ENCODE measurements at regions not wholly inside any gene's neighbourhood (a gene's known extent, or its start where the extent isn't known, plus 50 kb on each side); places are given as distances from the start of the nearest gene placed in this dataset.

DNA sequence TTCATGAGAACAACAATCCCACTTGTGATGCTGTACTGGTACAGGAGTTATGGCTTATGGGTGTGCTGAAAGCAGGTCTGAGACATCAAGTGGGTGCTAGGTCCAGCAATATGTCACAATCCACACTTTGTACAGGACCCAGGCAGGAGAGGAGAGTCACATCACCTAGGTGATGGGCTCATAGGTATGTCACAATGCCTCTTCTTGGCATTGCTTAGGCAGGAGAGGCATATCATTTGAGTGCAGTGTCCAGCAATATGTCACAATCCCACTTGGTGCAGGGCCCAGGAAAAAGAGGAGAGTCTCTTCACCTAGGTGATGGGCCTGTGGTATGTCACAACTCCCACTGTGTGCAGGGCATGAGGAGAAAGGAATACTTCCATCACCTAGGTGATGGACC lies 2110.0 kb downstream of the TP53TG3F start:
- no peak overlapping the region for H3K9ac ChIP-seq
- H3K36me3 ChIP-seq (ENCODE audit: low read depth) = no peaks in the 10 kb centered on the region
- H3K27me3 ChIP-seq (replicated peaks; ENCODE audit: insufficient read depth) = no peaks in the 10 kb centered on the region
- no peak for DNase-seq
- in situ Hi-C loops (cut with MboI) = no loop called here
- no peak overlapping the region for H3K4me2 ChIP-seq (ENCODE audit: unreplicated experiment)
- no peak overlapping the region for H2AFZ ChIP-seq
- no peaks in the 10 kb centered on the region for H3K9me3 ChIP-seq (ENCODE audit: low read depth)
- H3K9me2 ChIP-seq (ENCODE audit: insufficient read depth) = no peaks in the 10 kb centered on the region
- H3K79me2 ChIP-seq (ENCODE audit: insufficient read depth) = no peaks in the 10 kb centered on the region
- H4K20me1 ChIP-seq (ENCODE audit: insufficient read depth) = no peaks in the 10 kb centered on the region
- H3F3A ChIP-seq (ENCODE audit: insufficient read depth) = no peaks in the 10 kb centered on the region
- no peak for TF ChIP-seq EZH2phosphoT487 (IDR thresholded peaks at IDR 0.05; ENCODE audit: insufficient read depth, low read depth)
- no peak for TF ChIP-seq EZH2 (IDR thresholded peaks at IDR 0.05; ENCODE audit: insufficient read depth, poor library complexity, severe bottlenecking)
- H3K4me1 ChIP-seq (ENCODE audit: insufficient read depth) = no peaks in the 10 kb centered on the region
- H3K27ac ChIP-seq = no peak overlapping the region
- no peak overlapping the region for H3K4me3 ChIP-seq

DNA sequence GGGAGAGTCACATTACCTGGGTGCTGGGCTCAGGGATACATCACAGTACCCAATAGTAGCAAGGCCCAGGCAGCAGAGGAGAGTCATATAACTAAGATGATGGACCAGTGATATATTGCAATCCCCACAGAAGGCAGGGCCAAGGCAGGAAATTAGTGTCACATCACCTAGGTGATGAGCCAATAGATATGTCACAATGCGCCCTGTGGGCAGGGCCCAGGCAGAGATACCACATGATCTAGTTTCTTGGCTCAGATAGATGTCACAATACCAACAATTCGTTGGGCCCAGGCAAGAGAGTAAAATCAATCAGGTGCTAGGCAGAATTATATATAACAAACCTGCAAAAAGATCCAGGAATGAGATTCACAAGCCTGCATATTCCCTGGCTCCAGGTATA lies 2111.5 kb downstream of the TP53TG3F start:
- 18 to 20% methylated on average over 2 of the region's 2 CpGs for WGBS, 2 experiments (ENCODE audit: low coverage in 1 of 2, low lambda C conversion rate in 2 of 2, missing lambda C conversion rate in 2 of 2)
- Histone ChIP-seq H3K4me1 (ENCODE audit: insufficient read depth) (no peaks in the 10 kb centered on the region), H3K9me2 (ENCODE audit: insufficient read depth) (no peaks in the 10 kb centered on the region), H4K20me1 (ENCODE audit: insufficient read depth) (no peaks in the 10 kb centered on the region), H3K79me2 (ENCODE audit: insufficient read depth) (no peaks in the 10 kb centered on the region), H3K27me3 (replicated peaks; ENCODE audit: insufficient read depth) (no peaks in the 10 kb centered on the region), H3F3A (ENCODE audit: insufficient read depth) (no peaks in the 10 kb centered on the region), H2AFZ (no peak overlapping the region), H3K27ac (no peak overlapping the region), H3K4me3 (no peak overlapping the region), H3K36me3 (ENCODE audit: low read depth) (no peaks in the 10 kb centered on the region), H3K9ac (no peak overlapping the region), H3K4me2 (ENCODE audit: unreplicated experiment) (no peak overlapping the region), H3K9me3 (ENCODE audit: low read depth) (no peaks in the 10 kb centered on the region)
- in situ Hi-C loops (cut with MboI) = no loop called here
- no peak for DNase-seq
- TF ChIP-seq EZH2phosphoT487 (IDR thresholded peaks at IDR 0.05; ENCODE audit: insufficient read depth, low read depth) (no peak), EZH2 (IDR thresholded peaks at IDR 0.05; ENCODE audit: insufficient read depth, poor library complexity, severe bottlenecking) (no peak)

DNA sequence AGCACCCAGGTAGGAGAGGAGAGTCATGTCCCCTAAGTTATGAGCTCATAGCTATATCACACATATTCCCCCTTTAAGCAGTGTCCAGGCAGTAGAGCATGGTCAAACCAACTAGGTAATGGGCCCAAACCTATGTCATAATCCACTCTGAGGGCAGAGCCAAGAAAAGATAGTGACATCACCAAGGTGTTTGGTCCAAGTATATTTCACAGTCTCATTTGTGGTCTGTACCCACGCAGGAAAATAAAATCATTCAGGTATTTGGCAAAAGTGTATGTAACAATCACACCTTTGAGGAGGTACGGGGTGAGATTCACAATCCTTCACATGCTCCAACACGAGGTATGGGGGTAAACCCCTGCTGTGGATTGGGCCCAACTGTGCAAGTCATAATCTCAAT lies 2112.8 kb downstream of the TP53TG3F start:
- Histone ChIP-seq H3K79me2 (ENCODE audit: insufficient read depth) (no peaks in the 10 kb centered on the region), H3F3A (ENCODE audit: insufficient read depth) (no peaks in the 10 kb centered on the region), H3K9me2 (ENCODE audit: insufficient read depth) (no peaks in the 10 kb centered on the region), H4K20me1 (ENCODE audit: insufficient read depth) (no peaks in the 10 kb centered on the region), H3K36me3 (ENCODE audit: low read depth) (no peaks in the 10 kb centered on the region), H3K27ac (no peak overlapping the region), H3K4me1 (ENCODE audit: insufficient read depth) (no peaks in the 10 kb centered on the region), H3K27me3 (replicated peaks; ENCODE audit: insufficient read depth) (no peaks in the 10 kb centered on the region), H3K9ac (no peak overlapping the region), H3K9me3 (ENCODE audit: low read depth) (no peaks in the 10 kb centered on the region), H2AFZ (no peak overlapping the region), H3K4me2 (ENCODE audit: unreplicated experiment) (no peak overlapping the region), H3K4me3 (no peak overlapping the region)
- DNase-seq = no peak
- in situ Hi-C loops (cut with MboI) = no loop called here
- 4 to 5% methylated on average over 3 of the region's 3 CpGs for WGBS, 2 experiments (ENCODE audit: low coverage in 1 of 2, low lambda C conversion rate in 2 of 2, missing lambda C conversion rate in 2 of 2)
- TF ChIP-seq EZH2phosphoT487 (IDR thresholded peaks at IDR 0.05; ENCODE audit: insufficient read depth, low read depth) (no peak), EZH2 (IDR thresholded peaks at IDR 0.05; ENCODE audit: insufficient read depth, poor library complexity, severe bottlenecking) (no peak)

DNA sequence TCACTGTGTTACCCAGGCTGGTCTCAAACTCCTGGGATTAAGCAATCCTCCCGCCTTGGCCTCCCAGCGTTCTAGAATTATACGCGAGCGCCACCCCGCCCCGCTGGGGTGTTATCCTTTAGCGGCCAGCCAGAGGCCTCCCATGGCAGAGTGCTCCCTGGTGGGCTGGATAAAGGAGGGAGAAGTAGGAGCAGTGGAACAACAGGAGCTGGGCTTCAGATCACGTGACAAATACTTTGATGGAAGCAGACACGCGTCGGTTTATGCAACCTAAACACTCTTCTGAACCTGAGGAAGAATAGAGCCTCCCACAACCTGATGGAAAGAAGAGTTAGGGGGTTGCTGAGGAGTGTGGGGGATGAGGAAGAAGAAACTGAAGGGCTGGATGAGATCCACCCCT lies 2114.0 kb downstream of the TP53TG3F start:
- Histone ChIP-seq H3K27me3 (replicated peaks; ENCODE audit: insufficient read depth) (no peaks in the 10 kb centered on the region), H2AFZ (no peak overlapping the region), H3K36me3 (ENCODE audit: low read depth) (no peaks in the 10 kb centered on the region), H3K9me3 (ENCODE audit: low read depth) (no peaks in the 10 kb centered on the region), H3K4me2 (ENCODE audit: unreplicated experiment) (no peak overlapping the region), H4K20me1 (ENCODE audit: insufficient read depth) (no peaks in the 10 kb centered on the region), H3K9me2 (ENCODE audit: insufficient read depth) (no peaks in the 10 kb centered on the region), H3K4me3 (no peak overlapping the region), H3K27ac (no peak overlapping the region), H3K4me1 (ENCODE audit: insufficient read depth) (no peaks in the 10 kb centered on the region), H3K79me2 (ENCODE audit: insufficient read depth) (no peaks in the 10 kb centered on the region), H3F3A (ENCODE audit: insufficient read depth) (no peaks in the 10 kb centered on the region), H3K9ac (no peak overlapping the region)
- TF ChIP-seq EZH2phosphoT487 (IDR thresholded peaks at IDR 0.05; ENCODE audit: insufficient read depth, low read depth) = no peak
- TF ChIP-seq EZH2 (IDR thresholded peaks at IDR 0.05; ENCODE audit: insufficient read depth, poor library complexity, severe bottlenecking) = no peak
- in situ Hi-C loops (cut with MboI) = no loop called here
- DNase-seq = no peak
- 73 to 76% methylated on average over 12 of the region's 12 CpGs for WGBS, 2 experiments (ENCODE audit: low coverage in 1 of 2, low lambda C conversion rate in 2 of 2, missing lambda C conversion rate in 2 of 2)

- Histone ChIP-seq H3K4me3 (no peak overlapping the region), H3K9me2 (ENCODE audit: insufficient read depth) (no peaks in the 10 kb centered on the region), H2AFZ (no peak overlapping the region), H3K9ac (no peak overlapping the region), H3K27me3 (replicated peaks; ENCODE audit: insufficient read depth) (no peaks in the 10 kb centered on the region), H3K4me2 (ENCODE audit: unreplicated experiment) (no peak overlapping the region), H3K36me3 (ENCODE audit: low read depth) (no peaks in the 10 kb centered on the region), H4K20me1 (ENCODE audit: insufficient read depth) (no peaks in the 10 kb centered on the region), H3K79me2 (ENCODE audit: insufficient read depth) (no peaks in the 10 kb centered on the region), H3K27ac (no peak overlapping the region), H3F3A (ENCODE audit: insufficient read depth) (no peaks in the 10 kb centered on the region), H3K9me3 (ENCODE audit: low read depth) (no peaks in the 10 kb centered on the region), H3K4me1 (ENCODE audit: insufficient read depth) (no peaks in the 10 kb centered on the region)
- DNase-seq = no peak
- WGBS, 2 experiments (ENCODE audit: low coverage in 1 of 2, low lambda C conversion rate in 2 of 2, missing lambda C conversion rate in 2 of 2) = 33 to 36% methylated on average over 29 of the region's 29 CpGs
- TF ChIP-seq EZH2 (IDR thresholded peaks at IDR 0.05; ENCODE audit: insufficient read depth, poor library complexity, severe bottlenecking) = no peak
- TF ChIP-seq EZH2phosphoT487 (IDR thresholded peaks at IDR 0.05; ENCODE audit: insufficient read depth, low read depth) = no peak
- in situ Hi-C loops (cut with MboI) = no loop called here
Observed at GRCh38 chr16:35574011-35574410, 2114.6 kb downstream of the TP53TG3F start.

Data from GM23248 (cell line).